HepG2 (cell line): ENCODE measurements at regions not wholly inside any gene's neighbourhood (a gene's known extent, or its start where the extent isn't known, plus 50 kb on each side); places are given as distances from the start of the nearest gene placed in this dataset.

Experiments used
- ATAC-seq: fragments of 200-7000 bp; cut with Tn5 transposase; 3 replicates; pipeline ENCODE4 v1.9.1; 2020; ENCODE audit warnings: mild to moderate bottlenecking, moderate library complexity
- BruUV-seq: library from RNA; stranded (reverse); fragments of 400-500 nt; replicated peaks from 2 replicates; lab custom pipeline; 2021; lab: Mats Ljungman, UMichigan
- CTCF ChIA-PET: fragments of 300-600 bp; formaldehyde crosslinking; extraction: SDS; loops from one replicate; lab custom pipeline; 2021; ENCODE audit warnings: low total read pairs, inconsistent platforms, low intra/inter-chr PET ratio; lab: Yijun Ruan, JAX
- POLR2A ChIA-PET: fragments of 350-600 bp; sonication (Branson Sonifier 250); formaldehyde crosslinking; loops from one replicate; lab custom pipeline; 2020; ENCODE audit warnings: antibody characterized with exemption, inconsistent platforms; lab: Yijun Ruan, JAX
- DNase-seq: peaks from one replicate; pipeline ENCODE4 v3.0.0-alpha.2; 2015; ENCODE audit warnings: low spot score
- FAIRE-seq: peaks from 3 replicates; lab custom pipeline; 2011; peaks lifted over from hg19 to GRCh38; lab: Jason Lieb, UNC
- H2AFZ ChIP-seq: one replicate; pipeline ENCODE4 v1.6.1; 2011; ENCODE audit warnings: low read length, inconsistent platforms
- H3K27ac ChIP-seq: fragments of 300-600 bp; 3 replicates; pipeline ENCODE4 v1.8.0; 2011; ENCODE audit warnings: mixed run types, mild to moderate bottlenecking, mixed read lengths, low read length, inconsistent platforms; ENCODE audit not compliant: insufficient read depth; ENCODE audit errors: extremely low read length
- H3K27me3 ChIP-seq, 2 experiments: fragments of 200-600 bp in 1 of 2; 2 replicates in 1 of 2; 3 replicates in 1 of 2; pipeline versions ENCODE4 v1.6.0 to v1.8.0; 2011; ENCODE audit warnings: low read length in 2 of 2, mild to moderate bottlenecking in 2 of 2, moderate library complexity in 2 of 2, inconsistent platforms in 1 of 2; ENCODE audit not compliant: insufficient read depth in 2 of 2, control insufficient read depth in 1 of 2
- H3K36me3 ChIP-seq, 2 experiments: fragments of 200-600 bp in 1 of 2; replicated peaks in 1 of 2; 2 replicates in 1 of 2; 3 replicates in 1 of 2; pipeline versions ENCODE4 v1.5.1 to v1.8.0; 2011; ENCODE audit warnings: low read length in 2 of 2, inconsistent platforms in 1 of 2; ENCODE audit not compliant: insufficient read depth in 2 of 2, control insufficient read depth in 1 of 2
- H3K4me1 ChIP-seq: 2 replicates; pipeline ENCODE4 v1.5.1; 2012; ENCODE audit warnings: low read length, inconsistent platforms; ENCODE audit not compliant: insufficient read depth
- H3K4me2 ChIP-seq: 2 replicates; pipeline ENCODE4 v1.6.0; 2011; ENCODE audit warnings: low read depth, low read length, inconsistent platforms
- H3K4me3 ChIP-seq, 3 experiments: fragments of 200-600 bp in 1 of 3; sonication (generic), shearing (Covaris generic) in 1 of 3; replicated peaks in 1 of 3; 2 replicates each; pipeline ENCODE4 v1.5.1; 2011 to 2016; ENCODE audit warnings: low read length in 3 of 3, inconsistent platforms in 2 of 3, low read depth in 2 of 3, mild to moderate bottlenecking in 2 of 3, control low read depth in 1 of 3, mixed read lengths in 1 of 3; ENCODE audit not compliant: insufficient read depth in 1 of 3
- H3K79me2 ChIP-seq: one replicate; pipeline ENCODE4 v1.6.1; 2011; ENCODE audit warnings: low read length, inconsistent platforms; ENCODE audit not compliant: insufficient read depth
- H3K9ac ChIP-seq: 2 replicates; pipeline ENCODE4 v1.6.0; 2011; ENCODE audit warnings: mild to moderate bottlenecking, low read depth, low read length, inconsistent platforms; ENCODE audit not compliant: insufficient read depth
- H3K9me3 ChIP-seq: 2 replicates; pipeline ENCODE4 v1.5.1; 2012; ENCODE audit warnings: mild to moderate bottlenecking, low read length
- H4K20me1 ChIP-seq: 2 replicates; pipeline ENCODE4 v1.6.0; 2011; ENCODE audit warnings: inconsistent platforms, mild to moderate bottlenecking, low read length, moderate library complexity; ENCODE audit not compliant: insufficient read depth
- GMEB2 ChIP-seq: IDR thresholded peaks from 2 replicates; pipeline ENCODE4 v1.6.1; 2016; ENCODE audit warnings: missing biosample characterization, missing genetic modification reagents, low read depth
- MAF1 ChIP-seq: sonication (generic); formaldehyde crosslinking; IDR thresholded peaks from 2 replicates; pipeline ENCODE4 v1.5.0; 2020; ENCODE audit warnings: missing genetic modification reagents, borderline replicate concordance
- PRDM4 ChIP-seq: sonication (generic); formaldehyde crosslinking; IDR thresholded peaks from 2 replicates; pipeline ENCODE4 v1.9.0; 2021; ENCODE audit warnings: missing genetic modification reagents, borderline replicate concordance
- PRPF4 ChIP-seq: fragments of 200-400 bp; formaldehyde crosslinking; IDR thresholded peaks from 2 replicates; pipeline ENCODE4 v1.6.1; 2016; ENCODE audit warnings: low read length, low read depth; ENCODE audit not compliant: poor library complexity, severe bottlenecking
- ZIK1 ChIP-seq: sonication (generic); formaldehyde crosslinking; IDR thresholded peaks from 2 replicates; pipeline ENCODE4 v1.5.0; 2020; ENCODE audit warnings: mild to moderate bottlenecking, low read depth, missing genetic modification reagents, borderline replicate concordance
- ZNF264 ChIP-seq: sonication (generic); formaldehyde crosslinking; IDR thresholded peaks from 2 replicates; pipeline ENCODE4 v1.4.0; 2020; ENCODE audit warnings: missing genetic modification reagents
- ZNF318 ChIP-seq: sonication (generic); formaldehyde crosslinking; IDR thresholded peaks from 2 replicates; pipeline ENCODE4 v1.4.0; 2020; ENCODE audit warnings: mild to moderate bottlenecking, missing genetic modification reagents
- ZNF431 ChIP-seq: sonication (generic); formaldehyde crosslinking; IDR thresholded peaks from 2 replicates; pipeline ENCODE4 v1.9.0; 2022; ENCODE audit warnings: missing genetic modification reagents, low read depth, mild to moderate bottlenecking, borderline replicate concordance
- ZNF552 ChIP-seq: sonication (generic); formaldehyde crosslinking; IDR thresholded peaks from 2 replicates; pipeline ENCODE4 v1.9.0; 2022; ENCODE audit warnings: missing genetic modification reagents, mild to moderate bottlenecking, borderline replicate concordance
- WGBS: methylation state at CpG from one replicate; pipeline ENCODE4 v1.1.6; 2017; ENCODE audit warnings: low lambda C conversion rate; 5-methylcytosine and 5-hydroxymethylcytosine counted together
- in situ Hi-C: cut with HindIII; loops from 2 replicates; pipeline ENCODE4 v1.10.0; 2017; ENCODE audit warnings: low pct_unique_long_range_greater_than_20kb; ENCODE audit not compliant: extremely low pct_ligation_motif_present
- intact Hi-C: fragments of 100-400 bp; cut with micrococcal nuclease; formaldehyde crosslinking; loops from one replicate; pipeline ENCODE4 v1.10.0; 2022; ENCODE audit not compliant: unreplicated experiment

- TF ChIP-seq ZNF552 (CRISPR knock-in tag) (no peak), ZIK1 (no peak), MAF1 (CRISPR knock-in tag) (no peak), PRDM4 (CRISPR knock-in tag) (no peak), ZNF431 (CRISPR knock-in tag) (no peak)
Observed at GRCh38 chr10:5299950-5300349, 64.8 kb upstream of the UCN3 start (continued).

GRCh38 chr10:5303504-5303903 is 61.3 kb upstream of the UCN3 start:
- DNase-seq (no peak), FAIRE-seq (no peak), ATAC-seq (no peak)
- no peak overlapping the region for H3K9ac ChIP-seq
- WGBS: 36% methylated on average over 2 of the region's 2 CpGs
- H4K20me1 ChIP-seq: no peaks in the 10 kb centered on the region
- ChIA-PET POLR2A (no interaction called here), CTCF (no interaction called here)
- H3K27me3 ChIP-seq: peaks cover 0 to 10% of the 10 kb centered on the region in 2 experiments; a peak in 2 of 5 replicates
- H3K36me3 ChIP-seq: no peaks in the 10 kb centered on the region
- in situ Hi-C loops: no loop called here
- no peak overlapping the region for H3K4me3 ChIP-seq
- no peaks in the 10 kb centered on the region for H3K79me2 ChIP-seq
- no peak overlapping the region for H3K27ac ChIP-seq
- no TSS peak for BruUV-seq
- H3K4me2 ChIP-seq: no peak overlapping the region
- H3K4me1 ChIP-seq: no peaks in the 10 kb centered on the region
- no peak for TF ChIP-seq PRPF4
- TF ChIP-seq ZNF318: no peak
- no peak for TF ChIP-seq GMEB2 (CRISPR knock-in tag)
- TF ChIP-seq ZNF264 (CRISPR knock-in tag): peak; percentile 99
- no peak overlapping the region for H2AFZ ChIP-seq
- intact Hi-C loops: no loop called here
- peaks cover 16% of the 10 kb centered on the region; the same call in 1 of the 2 replicates for H3K9me3 ChIP-seq
